ENCODE measurements at regions not wholly inside any gene's neighbourhood (a gene's known extent, or its start where the extent isn't known, plus 50 kb on each side); places are given as distances from the start of the nearest gene placed in this dataset.

DNA sequence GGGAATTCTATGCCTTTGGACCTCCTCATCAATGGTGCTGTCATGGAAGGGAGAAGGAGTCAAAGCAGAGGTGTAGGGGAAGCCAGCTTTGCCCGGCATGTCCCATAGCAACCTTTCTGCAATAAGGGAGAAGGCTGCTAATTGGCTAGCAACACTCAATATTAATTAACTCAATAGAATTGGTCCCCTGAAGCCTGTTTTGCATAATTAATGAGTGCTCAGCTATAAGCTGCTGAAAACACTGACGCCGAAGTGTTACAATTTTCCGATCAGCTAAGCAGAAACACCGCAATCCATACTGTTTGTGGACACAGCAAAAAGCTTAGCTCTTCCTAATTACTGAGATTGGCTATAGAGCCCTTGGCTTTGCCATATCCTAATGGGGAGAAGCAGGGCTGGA lies 245.0 kb downstream of the CSNK2A3 start:
- no peak overlapping the region for H3K4me3 ChIP-seq (ENCODE audit: low read length)
- no peak for DNase-seq (ENCODE audit: low read depth)
- TF ChIP-seq, protein P1, sequence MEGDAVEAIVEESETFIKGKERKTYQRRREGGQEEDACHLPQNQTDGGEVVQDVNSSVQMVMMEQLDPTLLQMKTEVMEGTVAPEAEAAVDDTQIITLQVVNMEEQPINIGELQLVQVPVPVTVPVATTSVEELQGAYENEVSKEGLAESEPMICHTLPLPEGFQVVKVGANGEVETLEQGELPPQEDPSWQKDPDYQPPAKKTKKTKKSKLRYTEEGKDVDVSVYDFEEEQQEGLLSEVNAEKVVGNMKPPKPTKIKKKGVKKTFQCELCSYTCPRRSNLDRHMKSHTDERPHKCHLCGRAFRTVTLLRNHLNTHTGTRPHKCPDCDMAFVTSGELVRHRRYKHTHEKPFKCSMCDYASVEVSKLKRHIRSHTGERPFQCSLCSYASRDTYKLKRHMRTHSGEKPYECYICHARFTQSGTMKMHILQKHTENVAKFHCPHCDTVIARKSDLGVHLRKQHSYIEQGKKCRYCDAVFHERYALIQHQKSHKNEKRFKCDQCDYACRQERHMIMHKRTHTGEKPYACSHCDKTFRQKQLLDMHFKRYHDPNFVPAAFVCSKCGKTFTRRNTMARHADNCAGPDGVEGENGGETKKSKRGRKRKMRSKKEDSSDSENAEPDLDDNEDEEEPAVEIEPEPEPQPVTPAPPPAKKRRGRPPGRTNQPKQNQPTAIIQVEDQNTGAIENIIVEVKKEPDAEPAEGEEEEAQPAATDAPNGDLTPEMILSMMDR (IDR thresholded peaks at IDR 0.05; ENCODE audit: insufficient read depth, low read depth, low read length, missing control alignments) = no peak

DNA sequence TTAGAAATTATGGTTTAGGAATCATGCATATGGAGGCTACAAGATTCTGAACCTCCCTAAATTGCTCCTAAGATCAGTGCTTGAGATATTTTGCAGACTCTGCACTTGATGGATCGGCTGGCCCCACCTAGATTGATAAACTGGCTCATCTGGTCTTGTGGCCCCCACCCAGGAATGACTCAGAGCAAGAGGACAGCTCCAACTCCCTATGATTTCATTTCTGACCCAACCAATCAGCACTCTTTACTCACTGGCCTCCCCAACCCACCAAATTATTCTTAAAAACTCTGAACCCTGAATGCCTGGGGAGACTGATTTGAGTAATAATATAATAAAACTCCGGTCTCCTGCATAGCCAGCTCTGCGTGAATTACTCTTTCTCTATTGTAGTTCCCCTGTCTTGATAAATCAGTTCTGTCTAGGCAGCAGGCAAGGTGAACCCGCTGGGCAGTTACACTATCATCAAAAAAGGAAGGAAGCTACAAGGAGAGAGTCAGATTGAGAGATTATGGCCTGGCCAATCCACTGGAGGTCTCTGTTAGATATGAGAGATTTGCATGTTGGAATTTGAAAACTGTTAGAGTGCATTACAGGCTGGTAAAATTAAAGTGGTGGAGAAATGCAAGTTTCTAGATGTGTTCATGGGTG lies 245.8 kb downstream of the CSNK2A3 start:
- TF ChIP-seq, protein P1 (IDR thresholded peaks at IDR 0.05; ENCODE audit: insufficient read depth, low read depth, low read length, missing control alignments) = no peak
- DNase-seq (ENCODE audit: low read depth) = peak; percentile 75
- no peak overlapping the region for H3K4me3 ChIP-seq (ENCODE audit: low read length)

DNA sequence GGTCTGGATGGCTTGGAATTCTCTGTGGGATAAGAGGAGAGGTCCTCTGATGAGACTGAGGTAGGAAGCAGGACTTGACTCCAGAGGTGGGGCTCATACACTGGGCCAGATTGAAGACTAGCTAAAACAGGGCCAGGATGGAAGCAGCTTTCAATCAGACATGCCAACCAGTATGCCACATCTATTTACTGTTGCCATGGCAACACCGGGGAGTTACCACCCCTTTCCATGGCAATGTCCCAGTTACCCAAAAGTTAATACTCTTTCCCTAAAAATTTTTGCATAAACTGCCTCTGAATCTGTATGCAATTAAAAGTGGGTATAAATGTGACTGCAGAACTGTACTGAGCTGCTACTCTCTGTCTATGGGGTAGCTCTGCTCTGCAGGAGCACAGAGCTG lies 247.5 kb upstream of the ZBED5 start:
- no peak for DNase-seq (ENCODE audit: low read depth)
- no peak overlapping the region for H3K4me3 ChIP-seq (ENCODE audit: low read length)
- TF ChIP-seq, protein P1 (IDR thresholded peaks at IDR 0.05; ENCODE audit: insufficient read depth, low read depth, low read length, missing control alignments) = no peak

DNA sequence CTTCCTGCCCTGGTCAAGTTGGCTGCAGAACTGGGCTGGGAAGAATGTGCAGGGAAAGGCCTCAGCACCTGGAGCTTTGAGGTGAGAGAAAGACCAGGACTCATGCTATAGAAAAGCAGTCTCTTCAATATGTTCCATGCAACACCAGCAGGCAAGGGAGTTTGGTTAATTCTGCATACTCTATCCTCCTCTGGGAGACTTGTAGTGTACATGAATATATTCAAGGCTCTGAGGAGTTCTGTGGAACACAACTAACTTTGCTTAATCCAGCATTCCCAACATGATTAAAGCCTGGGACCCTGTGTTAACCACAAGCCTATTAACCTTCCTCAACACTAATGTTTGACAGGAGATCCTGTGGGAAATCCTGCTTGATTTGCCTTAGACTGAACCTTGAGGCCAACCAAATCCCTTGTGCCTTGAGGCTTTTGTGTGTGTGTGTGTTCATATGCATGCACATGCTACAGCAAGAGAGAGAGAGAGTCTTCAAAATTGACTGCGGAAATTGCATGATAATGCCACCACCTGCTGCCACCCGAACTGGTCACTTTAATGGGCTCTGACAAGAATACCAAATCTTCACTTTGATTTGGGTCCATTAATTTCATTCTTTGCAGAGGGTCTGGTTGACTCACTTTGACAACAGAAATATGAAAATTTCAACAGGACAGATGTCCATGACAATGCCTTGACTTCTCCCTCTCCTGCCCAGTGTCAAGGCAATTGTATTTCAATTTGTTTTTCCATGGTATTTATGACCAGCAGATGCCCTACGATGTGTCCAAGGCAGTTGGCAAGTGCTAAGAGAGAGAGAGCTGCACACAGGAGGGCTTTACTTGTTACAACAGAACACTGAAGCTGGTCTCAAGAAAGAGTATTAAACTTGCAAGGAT lies 238.2 kb upstream of the ZBED5 start:
- TF ChIP-seq, protein P1 (IDR thresholded peaks at IDR 0.05; ENCODE audit: insufficient read depth, low read depth, low read length, missing control alignments) = no peak
- DNase-seq (ENCODE audit: low read depth) = no peak
- no peak overlapping the region for H3K4me3 ChIP-seq (ENCODE audit: low read length)

DNA sequence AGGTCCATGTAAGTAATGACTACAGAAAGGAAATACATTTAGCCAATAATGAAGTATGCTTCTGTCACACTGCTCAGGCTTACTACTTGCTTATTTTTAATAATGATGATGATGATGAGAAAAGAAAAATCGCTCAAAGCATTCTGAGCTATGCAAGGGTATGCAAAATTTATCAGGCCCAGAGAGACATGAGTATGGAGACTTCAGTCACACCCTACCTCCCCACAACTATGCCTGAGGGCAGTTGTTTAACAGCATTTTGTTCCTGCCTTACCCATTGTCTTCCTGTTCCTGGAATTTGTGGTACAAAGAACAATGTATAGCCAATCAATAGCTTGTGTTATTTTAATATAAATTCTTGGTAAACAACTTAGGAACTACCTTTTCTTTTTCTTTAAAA lies 232.6 kb upstream of the ZBED5 start:
- DNase-seq (ENCODE audit: low read depth) = no peak
- TF ChIP-seq, protein P1 (IDR thresholded peaks at IDR 0.05; ENCODE audit: insufficient read depth, low read depth, low read length, missing control alignments) = no peak
- H3K4me3 ChIP-seq (ENCODE audit: low read length) = no peak overlapping the region

DNA sequence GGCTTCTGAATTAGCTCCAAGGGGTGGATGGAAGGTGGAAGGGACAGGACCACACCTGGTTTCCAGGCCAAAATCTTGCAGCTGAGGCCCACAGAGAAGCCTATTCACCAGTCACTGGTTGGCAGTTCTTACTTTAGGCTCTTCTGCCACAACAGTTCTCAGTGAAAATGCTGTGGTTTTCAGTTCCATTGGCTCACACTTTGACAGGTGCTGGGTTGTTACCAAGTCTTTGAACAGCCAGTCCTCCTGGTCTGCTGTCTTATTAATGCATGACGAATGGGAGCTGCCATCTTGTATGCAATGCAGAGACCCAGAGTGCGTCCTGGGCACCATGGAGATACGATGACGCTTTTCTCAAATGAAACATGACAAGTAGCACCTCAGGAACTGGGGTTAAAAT lies 232.0 kb upstream of the ZBED5 start:
- H3K4me3 ChIP-seq (ENCODE audit: low read length) = no peak overlapping the region
- TF ChIP-seq, protein P1 (IDR thresholded peaks at IDR 0.05; ENCODE audit: insufficient read depth, low read depth, low read length, missing control alignments) = no peak
- no peak for DNase-seq (ENCODE audit: low read depth)
